Trophoblast cell (in vitro differentiated cells and primary cell): ENCODE measurements at regions not wholly inside any gene's neighbourhood (a gene's known extent, or its start where the extent isn't known, plus 50 kb on each side); places are given as distances from the start of the nearest gene placed in this dataset.

ENCODE experiments used
- DNase-seq, 2 donors: peaks; one replicate each; pipeline ENCODE4 v3.0.0-alpha.2; 2016
- H2AFZ ChIP-seq: 2 replicates; pipeline ENCODE4 v1.6.1; 2013; ENCODE audit warnings: low read length, moderate library complexity, mild to moderate bottlenecking; ENCODE audit not compliant: insufficient read depth, poor library complexity
- H2AK5ac ChIP-seq: 2 replicates; pipeline ENCODE4 v1.6.1; 2013; ENCODE audit warnings: mild to moderate bottlenecking, low read length
- H2BK120ac ChIP-seq: 2 replicates; pipeline ENCODE4 v1.6.1; 2013; ENCODE audit warnings: low read length, mild to moderate bottlenecking, moderate library complexity; ENCODE audit not compliant: insufficient read depth, poor library complexity
- H2BK12ac ChIP-seq: 2 replicates; pipeline ENCODE4 v1.6.1; 2013; ENCODE audit warnings: mild to moderate bottlenecking, low read length, moderate library complexity
- H2BK5ac ChIP-seq: 2 replicates; pipeline ENCODE4 v1.6.1; 2013; ENCODE audit warnings: low read length, low read depth, moderate library complexity, mild to moderate bottlenecking; ENCODE audit not compliant: poor library complexity
- H3K14ac ChIP-seq: 2 replicates; pipeline ENCODE4 v1.6.1; 2013; ENCODE audit warnings: mild to moderate bottlenecking, low read length
- H3K18ac ChIP-seq: 2 replicates; pipeline ENCODE4 v1.6.1; 2013; ENCODE audit warnings: mild to moderate bottlenecking, low read length
- H3K23ac ChIP-seq: 2 replicates; pipeline ENCODE4 v1.6.1; 2013; ENCODE audit warnings: low read length
- H3K27ac ChIP-seq: 2 replicates; pipeline ENCODE4 v1.5.1; 2013; ENCODE audit warnings: low read depth, mild to moderate bottlenecking, inconsistent platforms, low read length, moderate library complexity
- H3K27me3 ChIP-seq: 2 replicates; pipeline ENCODE4 v1.6.1; 2013; ENCODE audit warnings: inconsistent platforms, mild to moderate bottlenecking, low read length, moderate library complexity; ENCODE audit not compliant: insufficient read depth
- H3K36me3 ChIP-seq, 2 experiments: 1 replicate in 1 of 2; 2 replicates in 1 of 2; pipeline ENCODE4 v1.6.1; 2013; ENCODE audit warnings: low read length in 2 of 2, mild to moderate bottlenecking in 2 of 2, moderate library complexity in 1 of 2; ENCODE audit not compliant: insufficient read depth in 2 of 2, control insufficient read depth in 1 of 2
- H3K4ac ChIP-seq: 2 replicates; pipeline ENCODE4 v1.6.1; 2013; ENCODE audit warnings: low read depth, mild to moderate bottlenecking, low read length, moderate library complexity
- H3K4me1 ChIP-seq, 2 experiments: 1 replicate in 1 of 2; 2 replicates in 1 of 2; pipeline ENCODE4 v1.6.1; 2013; ENCODE audit warnings: low read length in 2 of 2, mild to moderate bottlenecking in 2 of 2, moderate library complexity in 1 of 2; ENCODE audit not compliant: insufficient read depth in 2 of 2, control insufficient read depth in 1 of 2
- H3K4me2 ChIP-seq: 2 replicates; pipeline ENCODE4 v1.6.1; 2013; ENCODE audit warnings: inconsistent platforms, mild to moderate bottlenecking, low read length, moderate library complexity
- H3K4me3 ChIP-seq: 2 replicates; pipeline ENCODE4 v1.5.1; 2013; ENCODE audit warnings: mild to moderate bottlenecking, low read depth, low read length, inconsistent platforms
- H3K79me1 ChIP-seq: one replicate; pipeline ENCODE4 v1.6.1; 2013; ENCODE audit warnings: low read length
- H3K79me2 ChIP-seq: 2 replicates; pipeline ENCODE4 v1.6.1; 2013; ENCODE audit warnings: low read length, mild to moderate bottlenecking; ENCODE audit not compliant: control insufficient read depth, insufficient read depth, poor library complexity
- H3K9ac ChIP-seq: 2 replicates; pipeline ENCODE4 v1.6.1; 2013; ENCODE audit warnings: mild to moderate bottlenecking, low read length
- H3K9me3 ChIP-seq: 2 replicates; pipeline ENCODE4 v1.6.1; 2013; ENCODE audit warnings: low read depth, mild to moderate bottlenecking, control low read depth, inconsistent platforms, low read length; ENCODE audit not compliant: insufficient read depth
- H4K12ac ChIP-seq: 2 replicates; pipeline ENCODE4 v1.6.1; 2013; ENCODE audit warnings: low read depth, mild to moderate bottlenecking, low read length, moderate library complexity
- H4K8ac ChIP-seq: 2 replicates; pipeline ENCODE4 v1.6.1; 2013; ENCODE audit warnings: low read depth, mild to moderate bottlenecking, low read length, moderate library complexity
- H4K91ac ChIP-seq: one replicate; pipeline ENCODE4 v1.6.1; 2013; ENCODE audit warnings: low read depth, mild to moderate bottlenecking, low read length, moderate library complexity
- WGBS: extraction: QIAGEN DNeasy Blood & Tissue Kit; methylation state at CpG from one replicate; pipeline ENCODE4 v1.1.7; 2013; ENCODE audit warnings: missing lambda C conversion rate; ENCODE audit not compliant: insufficient read length, insufficient coverage; ENCODE audit errors: extremely low coverage; 5-methylcytosine and 5-hydroxymethylcytosine counted together

DNA sequence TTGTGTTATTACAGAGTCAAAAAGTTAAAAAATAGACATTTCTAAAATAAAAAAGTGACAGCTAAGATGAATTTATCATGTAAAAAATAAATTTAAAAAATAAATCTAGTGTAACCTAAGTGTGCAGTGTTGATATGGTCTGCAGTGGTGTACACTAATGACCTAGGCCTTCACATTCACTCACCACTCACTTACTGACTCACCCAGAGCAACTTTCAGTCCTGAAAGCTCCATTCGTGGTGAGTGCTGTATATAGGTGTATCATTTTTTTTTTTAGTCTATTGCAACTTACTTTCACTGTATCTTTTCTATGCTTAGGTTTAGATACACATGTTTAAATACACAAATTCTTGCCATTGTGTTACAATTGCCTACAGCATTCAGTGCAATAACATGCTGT lies 459.4 kb upstream of the ROBO1 start:
- Histone ChIP-seq H3K4me3 (no peak overlapping the region), H3K27me3 (no peaks in the 10 kb centered on the region), H3K79me2 (no peaks in the 10 kb centered on the region), H3K14ac (no peak overlapping the region), H3K18ac (no peak overlapping the region), H3K9ac (no peak overlapping the region), H3K4me1 (no peaks in the 10 kb centered on the region), H3K9me3 (no peaks in the 10 kb centered on the region), H2AK5ac (no peak overlapping the region), H3K36me3 (no peaks in the 10 kb centered on the region), H4K91ac (no peak overlapping the region), H3K4me2 (no peak overlapping the region), H2BK5ac (no peak overlapping the region), H3K27ac (no peak overlapping the region), H4K8ac (no peak overlapping the region), H3K79me1 (no peaks in the 10 kb centered on the region), H2BK120ac (no peak overlapping the region), H3K4ac (no peak overlapping the region), H4K12ac (no peak overlapping the region), H3K23ac (no peak overlapping the region), H2BK12ac (no peak overlapping the region), H2AFZ (no peak overlapping the region)
- no peak for DNase-seq
- WGBS = no CpG with 5 or more reads among the region's 1 CpG

DNA sequence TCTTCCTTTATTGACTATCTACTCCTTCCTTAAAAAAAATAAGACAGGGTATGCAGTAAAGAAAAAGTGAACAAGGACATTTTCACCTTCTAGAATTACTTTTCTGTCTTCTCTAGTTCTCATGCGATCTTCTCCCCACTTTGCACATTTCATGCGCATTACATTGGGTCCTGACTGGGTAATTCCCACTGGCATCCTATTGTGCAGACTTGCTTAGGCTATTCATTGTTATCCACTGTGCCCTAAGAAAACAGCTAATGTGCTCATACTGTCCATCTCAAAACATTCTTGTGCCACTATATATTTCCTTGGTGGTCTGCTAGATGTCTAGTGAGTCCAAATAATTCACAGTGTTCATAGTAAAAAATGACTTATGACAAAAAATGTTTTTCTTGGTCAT lies 447.4 kb upstream of the ROBO1 start:
- Histone ChIP-seq H3K14ac (no peak overlapping the region), H4K8ac (no peak overlapping the region), H2AK5ac (no peak overlapping the region), H3K18ac (no peak overlapping the region), H3K9me3 (no peaks in the 10 kb centered on the region), H4K12ac (no peak overlapping the region), H3K4ac (no peak overlapping the region), H3K4me3 (no peak overlapping the region), H3K36me3 (no peaks in the 10 kb centered on the region), H2BK12ac (no peak overlapping the region), H3K23ac (no peak overlapping the region), H2BK5ac (no peak overlapping the region), H3K9ac (no peak overlapping the region), H4K91ac (no peak overlapping the region), H3K79me1 (no peaks in the 10 kb centered on the region), H3K27me3 (no peaks in the 10 kb centered on the region), H3K4me1 (no peaks in the 10 kb centered on the region), H3K27ac (no peak overlapping the region), H3K4me2 (no peak overlapping the region), H2AFZ (no peak overlapping the region), H2BK120ac (no peak overlapping the region), H3K79me2 (no peaks in the 10 kb centered on the region)
- DNase-seq = no peak
- whole genome bisulfite sequencing = no CpG with 5 or more reads among the region's 2 CpGs

DNA sequence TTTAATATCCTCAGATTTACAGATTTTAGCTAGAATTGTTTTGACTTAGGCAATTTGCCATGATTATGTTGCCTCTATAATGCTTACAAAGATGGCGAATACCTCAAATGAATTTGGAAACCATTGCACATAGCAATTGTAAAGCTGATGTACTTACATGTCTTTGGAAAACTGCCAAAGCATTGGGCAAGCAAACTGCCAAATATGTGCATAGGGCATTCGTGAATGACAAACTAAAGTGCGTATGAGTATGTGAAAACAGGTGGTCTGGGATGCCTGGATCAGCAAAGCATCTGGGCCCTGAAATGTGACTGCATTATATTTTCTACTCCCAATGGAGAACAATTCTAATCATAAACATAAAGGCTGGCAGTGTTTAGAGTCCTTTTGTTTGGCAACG lies 445.3 kb upstream of the ROBO1 start:
- H2BK120ac ChIP-seq = no peak overlapping the region
- H2BK12ac ChIP-seq = no peak overlapping the region
- H3K36me3 ChIP-seq = no peaks in the 10 kb centered on the region
- no peaks in the 10 kb centered on the region for H3K9me3 ChIP-seq
- no CpG with 5 or more reads among the region's 4 CpGs for whole genome bisulfite sequencing
- no peak overlapping the region for H2BK5ac ChIP-seq
- no peak overlapping the region for H3K4ac ChIP-seq
- no peak for DNase-seq
- H4K8ac ChIP-seq = no peak overlapping the region
- no peak overlapping the region for H3K14ac ChIP-seq
- H3K4me1 ChIP-seq = no peaks in the 10 kb centered on the region
- H3K4me3 ChIP-seq = no peak overlapping the region
- no peak overlapping the region for H4K91ac ChIP-seq
- H3K79me1 ChIP-seq = no peaks in the 10 kb centered on the region
- no peak overlapping the region for H4K12ac ChIP-seq
- no peak overlapping the region for H3K4me2 ChIP-seq
- H3K23ac ChIP-seq = no peak overlapping the region
- no peak overlapping the region for H2AK5ac ChIP-seq
- H2AFZ ChIP-seq = no peak overlapping the region
- H3K9ac ChIP-seq = no peak overlapping the region
- no peak overlapping the region for H3K18ac ChIP-seq
- H3K27me3 ChIP-seq = no peaks in the 10 kb centered on the region
- H3K79me2 ChIP-seq = no peaks in the 10 kb centered on the region
- H3K27ac ChIP-seq = no peak overlapping the region

DNA sequence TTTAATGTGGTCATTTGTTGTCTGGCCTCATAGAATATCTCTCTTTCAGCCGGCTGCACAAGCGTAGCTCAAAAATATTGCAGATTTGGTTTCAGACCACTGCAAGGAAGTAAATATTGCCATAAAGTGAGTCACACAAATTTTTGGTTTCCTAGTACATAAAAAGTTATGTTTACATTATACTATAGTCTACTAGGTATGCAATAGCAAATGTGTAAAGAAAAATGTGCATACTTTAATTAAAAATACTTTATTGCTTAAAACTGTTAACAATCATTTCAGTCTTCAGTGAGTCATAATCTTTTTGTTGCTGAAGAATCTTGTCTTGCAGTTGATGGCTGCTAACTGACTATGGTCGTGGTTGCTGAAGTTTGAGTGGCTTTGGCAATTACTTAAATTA lies 425.1 kb upstream of the ROBO1 start:
- no peak overlapping the region for H3K4ac ChIP-seq
- no peak overlapping the region for H2BK5ac ChIP-seq
- H3K4me1 ChIP-seq = no peaks in the 10 kb centered on the region
- no peak overlapping the region for H2AK5ac ChIP-seq
- H2BK12ac ChIP-seq = no peak overlapping the region
- H3K36me3 ChIP-seq = no peaks in the 10 kb centered on the region
- no peak overlapping the region for H3K4me2 ChIP-seq
- H3K27ac ChIP-seq = no peak overlapping the region
- H3K9me3 ChIP-seq = no peaks in the 10 kb centered on the region
- no peak overlapping the region for H4K12ac ChIP-seq
- DNase-seq = no peak
- no peak overlapping the region for H4K8ac ChIP-seq
- H4K91ac ChIP-seq = no peak overlapping the region
- no peak overlapping the region for H3K14ac ChIP-seq
- H3K9ac ChIP-seq = no peak overlapping the region
- H3K23ac ChIP-seq = no peak overlapping the region
- H3K79me1 ChIP-seq = no peaks in the 10 kb centered on the region
- H3K4me3 ChIP-seq = no peak overlapping the region
- H3K18ac ChIP-seq = no peak overlapping the region
- no CpG with 5 or more reads among the region's 3 CpGs for WGBS
- H2BK120ac ChIP-seq = no peak overlapping the region
- H2AFZ ChIP-seq = no peak overlapping the region
- no peaks in the 10 kb centered on the region for H3K79me2 ChIP-seq
- no peaks in the 10 kb centered on the region for H3K27me3 ChIP-seq
